ENCODE measurements at regions not wholly inside any gene's neighbourhood (a gene's known extent, or its start where the extent isn't known, plus 50 kb on each side); places are given as distances from the start of the nearest gene placed in this dataset.
A peak's percentile ranks its signal among the peaks of the same experiment; 100 is the strongest.

GRCh38 chr6:21798468-21798867, 204.9 kb downstream of the SOX4 start:
- H3K9me3 ChIP-seq (ENCODE audit: low read depth, low read length) = no peaks in the 10 kb centered on the region
- DNase-seq (ENCODE audit: low read depth, low spot score) = no peak
- H3K9ac ChIP-seq (ENCODE audit: insufficient read length) = no peak overlapping the region
- no peaks in the 10 kb centered on the region for H3K36me3 ChIP-seq (ENCODE audit: insufficient read depth, low read length)
- TF ChIP-seq POLR2AphosphoS5 (IDR thresholded peaks at IDR 0.05; ENCODE audit: borderline replicate concordance, low read depth, low read length) (no peak), FOXP2 (optimal IDR thresholded peaks at IDR 0.05; ENCODE audit: control extremely low read depth, extremely low read length, insufficient read depth) (no peak), EZH2 (IDR thresholded peaks at IDR 0.05) (no peak)
- no peak overlapping the region for H3K27ac ChIP-seq
- no peak overlapping the region for H3K4me3 ChIP-seq

- TF ChIP-seq EZH2 (IDR thresholded peaks at IDR 0.05) (no peak), POLR2AphosphoS5 (IDR thresholded peaks at IDR 0.05; ENCODE audit: borderline replicate concordance, low read depth, low read length) (no peak), FOXP2 (optimal IDR thresholded peaks at IDR 0.05; ENCODE audit: control extremely low read depth, extremely low read length, insufficient read depth) (no peak)
- no peak overlapping the region for H3K27ac ChIP-seq
- H3K36me3 ChIP-seq (ENCODE audit: insufficient read depth, low read length) = no peaks in the 10 kb centered on the region
- H3K9ac ChIP-seq (ENCODE audit: insufficient read length) = no peak overlapping the region
- no peak overlapping the region for H3K4me3 ChIP-seq
- no peaks in the 10 kb centered on the region for H3K9me3 ChIP-seq (ENCODE audit: low read depth, low read length)
- no peak for DNase-seq (ENCODE audit: low read depth, low spot score)
Measured at GRCh38 chr6:21800330-21800729, 206.8 kb downstream of the SOX4 start.

GRCh38 chr6:21800948-21801438, 207.4 kb downstream of the SOX4 start:
- Histone ChIP-seq H3K9me3 (ENCODE audit: low read depth, low read length) (no peaks in the 10 kb centered on the region), H3K36me3 (ENCODE audit: insufficient read depth, low read length) (no peaks in the 10 kb centered on the region), H3K9ac (ENCODE audit: insufficient read length) (no peak overlapping the region), H3K4me3 (no peak overlapping the region), H3K27ac (no peak overlapping the region)
- DNase-seq (ENCODE audit: low read depth, low spot score) = no peak
- no peak for TF ChIP-seq POLR2AphosphoS5 (IDR thresholded peaks at IDR 0.05; ENCODE audit: borderline replicate concordance, low read depth, low read length)
- no peak for TF ChIP-seq FOXP2 (optimal IDR thresholded peaks at IDR 0.05; ENCODE audit: control extremely low read depth, extremely low read length, insufficient read depth)
- TF ChIP-seq EZH2 (IDR thresholded peaks at IDR 0.05) = no peak

GRCh38 chr6:21801446-21802174, 208.1 kb downstream of the SOX4 start:
- TF ChIP-seq EZH2 (IDR thresholded peaks at IDR 0.05) (no peak), FOXP2 (optimal IDR thresholded peaks at IDR 0.05; ENCODE audit: control extremely low read depth, extremely low read length, insufficient read depth) (no peak), POLR2AphosphoS5 (IDR thresholded peaks at IDR 0.05; ENCODE audit: borderline replicate concordance, low read depth, low read length) (no peak)
- no peak overlapping the region for H3K9ac ChIP-seq (ENCODE audit: insufficient read length)
- no peaks in the 10 kb centered on the region for H3K36me3 ChIP-seq (ENCODE audit: insufficient read depth, low read length)
- no peak overlapping the region for H3K4me3 ChIP-seq
- no peaks in the 10 kb centered on the region for H3K9me3 ChIP-seq (ENCODE audit: low read depth, low read length)
- H3K27ac ChIP-seq = peak overlapping the region; percentile 78; the same call in 1 of the 2 replicates
- DNase-seq (ENCODE audit: low read depth, low spot score) = no peak

- peak overlapping the region; percentile 26 for H3K4me3 ChIP-seq
- no peaks in the 10 kb centered on the region for H3K36me3 ChIP-seq (ENCODE audit: insufficient read depth, low read length)
- H3K9me3 ChIP-seq (ENCODE audit: low read depth, low read length) = no peaks in the 10 kb centered on the region
- no peak for DNase-seq (ENCODE audit: low read depth, low spot score)
- no peak for TF ChIP-seq POLR2AphosphoS5 (IDR thresholded peaks at IDR 0.05; ENCODE audit: borderline replicate concordance, low read depth, low read length)
- no peak for TF ChIP-seq EZH2 (IDR thresholded peaks at IDR 0.05)
- TF ChIP-seq FOXP2 (optimal IDR thresholded peaks at IDR 0.05; ENCODE audit: control extremely low read depth, extremely low read length, insufficient read depth) = no peak
- no peak overlapping the region for H3K9ac ChIP-seq (ENCODE audit: insufficient read length)
- peak overlapping the region; percentile 78 for H3K27ac ChIP-seq
Measured at GRCh38 chr6:21802175-21802822, 208.7 kb downstream of the SOX4 start.

- no peak for DNase-seq (ENCODE audit: low read depth, low spot score)
- H3K27ac ChIP-seq = peak overlapping the region; percentile 64
- TF ChIP-seq FOXP2 (optimal IDR thresholded peaks at IDR 0.05; ENCODE audit: control extremely low read depth, extremely low read length, insufficient read depth) = no peak
- no peak for TF ChIP-seq POLR2AphosphoS5 (IDR thresholded peaks at IDR 0.05; ENCODE audit: borderline replicate concordance, low read depth, low read length)
- TF ChIP-seq EZH2 (IDR thresholded peaks at IDR 0.05) = no peak
- no peak overlapping the region for H3K4me3 ChIP-seq
- H3K9ac ChIP-seq (ENCODE audit: insufficient read length) = no peak overlapping the region
- H3K9me3 ChIP-seq (ENCODE audit: low read depth, low read length) = no peaks in the 10 kb centered on the region
- H3K36me3 ChIP-seq (ENCODE audit: insufficient read depth, low read length) = no peaks in the 10 kb centered on the region
Measured at GRCh38 chr6:21804941-21805610, 211.5 kb downstream of the SOX4 start.

GRCh38 chr6:21807299-21808044, 213.9 kb downstream of the SOX4 start:
- TF ChIP-seq EZH2 (IDR thresholded peaks at IDR 0.05) (no peak), POLR2AphosphoS5 (IDR thresholded peaks at IDR 0.05; ENCODE audit: borderline replicate concordance, low read depth, low read length) (no peak), FOXP2 (optimal IDR thresholded peaks at IDR 0.05; ENCODE audit: control extremely low read depth, extremely low read length, insufficient read depth) (no peak)
- Histone ChIP-seq H3K27ac (no peak overlapping the region), H3K4me3 (no peak overlapping the region), H3K9ac (ENCODE audit: insufficient read length) (no peak overlapping the region), H3K9me3 (ENCODE audit: low read depth, low read length) (no peaks in the 10 kb centered on the region), H3K36me3 (ENCODE audit: insufficient read depth, low read length) (no peaks in the 10 kb centered on the region)
- no peak for DNase-seq (ENCODE audit: low read depth, low spot score)
